NCI-H128 (cell line): ENCODE measurements at regions not wholly inside any gene's neighbourhood (a gene's known extent, or its start where the extent isn't known, plus 50 kb on each side); places are given as distances from the start of the nearest gene placed in this dataset.

Source experiments
- DNase-seq: peaks from one replicate; lab custom pipeline; 2025; ENCODE audit not compliant: unreplicated experiment; lab: John Stamatoyannopoulos, UW

DNA sequence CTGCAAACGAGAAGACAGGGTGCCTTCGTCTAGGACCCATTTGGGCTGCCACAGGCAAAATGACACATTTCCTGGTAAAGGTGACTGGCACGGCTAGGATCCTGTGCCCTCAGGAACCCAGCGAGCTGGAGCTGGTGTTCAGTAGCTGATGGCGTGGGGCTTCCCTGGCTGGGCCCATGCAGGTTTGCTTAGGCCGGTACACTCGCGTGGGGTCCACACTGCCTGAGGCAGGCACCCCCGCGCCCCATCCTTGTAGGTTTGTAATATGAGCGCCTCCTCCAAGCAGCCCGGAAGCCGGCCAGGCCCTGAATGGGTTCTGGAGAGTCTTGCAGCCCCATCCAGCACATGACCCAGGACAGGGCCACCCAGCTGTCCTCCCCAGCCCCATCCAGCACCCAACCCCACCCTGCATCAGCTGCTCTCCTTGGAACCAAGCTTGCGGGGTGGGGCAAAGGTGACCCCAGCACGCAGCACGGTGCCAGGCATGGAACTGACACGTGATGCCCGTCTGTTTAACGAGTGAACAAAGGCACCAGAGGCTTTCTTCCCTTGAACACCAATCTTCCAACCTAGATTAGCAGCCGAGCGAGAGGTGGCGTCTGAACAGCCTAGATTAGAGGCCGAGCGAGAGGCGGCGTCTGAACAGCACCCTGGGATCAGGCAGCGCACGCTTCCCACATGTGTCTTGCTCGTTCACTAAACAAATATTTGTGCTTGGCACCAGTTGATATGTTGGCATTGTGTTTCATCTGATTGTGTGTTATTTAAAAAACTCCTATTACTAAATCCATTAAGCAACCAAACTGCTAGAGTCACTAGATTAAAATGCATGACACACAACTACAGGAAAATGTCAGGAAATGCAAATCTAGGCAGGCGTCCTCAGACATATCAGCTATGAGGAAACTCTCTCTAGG, 112.1 kb downstream of the DLL1 start:
- no peak for DNase-seq

DNA sequence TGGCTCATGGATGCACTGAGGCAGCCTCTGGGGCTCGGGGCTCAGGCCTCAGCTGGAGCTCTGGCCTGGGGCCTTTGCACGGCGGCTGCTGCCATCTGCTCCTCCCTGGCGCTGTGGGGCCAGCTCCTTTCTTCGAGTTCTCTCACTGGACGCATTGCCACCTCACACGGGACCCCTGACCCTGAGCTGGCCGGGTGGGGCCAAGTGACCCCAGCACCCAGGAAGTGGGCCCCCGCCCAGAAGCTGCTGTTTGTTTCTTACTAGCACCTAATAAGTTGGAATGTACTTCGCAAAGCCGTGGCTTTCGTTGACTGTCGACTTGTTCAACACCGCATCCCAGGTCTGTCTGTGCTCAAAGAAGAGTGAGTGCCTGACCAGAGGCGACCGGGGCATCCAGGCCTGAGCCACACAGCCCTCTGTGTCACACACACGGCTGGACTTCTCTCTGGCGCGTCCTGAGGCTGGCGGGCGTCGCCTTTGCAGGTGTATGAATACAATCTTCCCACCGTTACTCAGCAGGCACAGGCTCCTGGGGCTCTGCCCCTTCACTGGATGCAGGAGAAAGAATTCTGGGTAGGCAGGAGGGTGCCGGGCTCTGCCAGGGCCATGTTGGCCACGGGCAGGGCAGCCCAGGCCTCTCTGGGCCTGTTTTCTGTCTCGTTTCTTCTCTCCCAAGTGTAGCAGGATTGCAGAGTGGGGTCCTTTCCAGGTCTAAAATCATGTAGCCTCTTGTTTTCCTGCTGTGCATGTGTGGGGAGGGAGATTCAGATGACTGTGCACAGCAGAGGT, 112.9 kb downstream of the DLL1 start:
- no peak for DNase-seq

DNA sequence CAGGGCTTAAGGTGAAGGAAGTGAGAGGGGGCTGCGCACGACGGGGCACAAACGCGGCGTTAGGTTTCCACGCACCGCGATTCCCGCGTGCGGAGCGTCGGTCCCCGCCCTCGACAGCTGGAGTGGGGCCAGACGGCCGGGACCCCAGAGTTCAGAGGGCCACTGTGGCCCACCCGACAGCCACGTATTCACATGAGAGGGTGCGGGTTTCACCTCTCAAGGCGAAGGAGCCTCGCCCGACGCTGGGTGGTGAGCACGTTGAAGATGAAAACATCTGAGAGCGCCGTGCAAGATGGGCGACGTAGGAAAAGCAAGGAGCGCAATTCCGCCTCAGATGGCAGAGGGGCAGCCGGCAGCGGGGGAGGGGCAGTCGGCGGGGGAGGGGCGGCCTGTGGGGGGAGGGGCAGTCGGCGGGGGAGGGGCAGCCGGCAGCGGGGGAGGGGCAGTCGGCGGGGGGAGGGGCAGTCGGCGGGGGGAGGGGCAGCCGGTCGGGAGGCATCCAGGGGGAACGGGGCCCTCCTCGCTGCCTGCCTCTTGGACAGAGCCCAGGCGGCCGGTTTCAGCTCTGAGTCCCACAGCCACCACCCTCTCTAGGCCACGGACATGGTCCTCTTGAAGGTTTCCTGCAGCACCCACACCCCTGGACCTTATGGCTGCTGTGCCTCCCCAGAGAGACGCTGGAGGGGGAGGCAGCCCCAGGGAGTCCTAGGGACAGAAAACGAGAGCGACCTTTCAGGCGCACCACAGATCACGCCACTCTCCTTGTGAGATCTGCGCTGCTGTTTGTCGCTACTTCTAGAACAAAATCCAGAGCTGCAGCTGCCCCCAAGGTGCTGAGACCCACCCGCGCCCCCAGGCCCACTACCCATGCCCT, 113.7 kb downstream of the DLL1 start:
- DNase-seq: no peak

DNA sequence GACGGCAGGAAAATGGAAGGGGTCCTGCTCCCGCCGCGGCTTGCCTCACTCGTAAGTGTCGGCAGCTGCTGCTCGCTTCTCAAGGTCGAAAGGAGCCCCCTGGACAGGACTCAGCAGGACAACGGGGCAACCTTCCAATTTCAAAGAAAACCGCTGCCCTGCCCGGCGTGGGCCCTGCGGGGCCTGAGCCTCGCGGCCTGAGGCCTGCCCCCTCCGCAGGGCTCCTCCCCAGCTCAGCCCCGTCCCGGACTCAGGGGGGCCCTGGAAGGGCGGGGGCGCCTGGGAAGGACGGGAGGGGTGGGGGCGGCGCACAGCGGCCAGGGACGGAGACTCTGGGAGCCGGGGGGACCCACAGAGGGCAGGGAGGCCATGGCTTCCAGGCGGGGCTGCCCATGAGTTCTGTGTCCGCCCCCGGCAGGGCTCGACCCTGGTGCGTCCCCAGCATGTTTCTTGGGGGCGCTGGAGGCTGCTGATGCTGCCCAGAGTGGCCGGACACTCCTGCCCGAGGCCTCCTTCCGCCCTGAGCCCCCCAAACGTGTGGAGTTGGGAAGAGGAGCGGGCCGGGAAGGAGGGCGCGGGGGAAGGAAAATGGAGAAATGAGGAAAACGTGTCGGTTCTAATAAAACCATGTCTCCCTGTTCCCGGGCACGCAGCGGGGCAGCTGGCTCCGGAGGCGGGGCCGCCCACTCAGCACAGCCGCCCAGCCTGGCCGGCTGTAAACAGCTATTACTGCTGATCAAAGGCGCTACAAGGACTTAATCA, 114.6 kb downstream of the DLL1 start:
- no peak for DNase-seq

DNA sequence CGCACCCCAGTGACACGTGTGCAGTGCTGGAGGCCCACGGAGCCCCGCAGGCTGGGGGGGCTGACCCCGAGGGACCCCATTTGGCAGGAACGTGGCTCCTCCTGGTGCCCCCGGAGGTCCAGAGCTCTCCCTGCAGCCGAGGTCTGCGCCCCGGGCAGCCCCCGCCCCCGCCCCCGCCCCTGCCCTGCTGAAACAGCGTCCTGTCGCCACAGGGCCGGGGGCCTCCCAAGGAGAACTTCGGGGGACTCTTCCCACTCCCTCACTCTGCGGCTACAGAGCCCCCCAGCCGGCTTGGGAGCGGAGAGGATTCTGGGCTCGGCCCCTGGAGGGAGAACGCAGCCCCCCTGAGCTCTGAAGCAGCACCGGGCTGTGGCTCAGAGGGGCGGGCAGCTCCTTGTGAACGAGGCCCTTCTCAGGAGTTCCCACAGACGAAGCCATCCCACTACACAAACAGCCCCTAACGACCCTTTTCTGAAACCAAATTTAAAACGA, 115.2 kb downstream of the DLL1 start:
- no peak for DNase-seq

DNA sequence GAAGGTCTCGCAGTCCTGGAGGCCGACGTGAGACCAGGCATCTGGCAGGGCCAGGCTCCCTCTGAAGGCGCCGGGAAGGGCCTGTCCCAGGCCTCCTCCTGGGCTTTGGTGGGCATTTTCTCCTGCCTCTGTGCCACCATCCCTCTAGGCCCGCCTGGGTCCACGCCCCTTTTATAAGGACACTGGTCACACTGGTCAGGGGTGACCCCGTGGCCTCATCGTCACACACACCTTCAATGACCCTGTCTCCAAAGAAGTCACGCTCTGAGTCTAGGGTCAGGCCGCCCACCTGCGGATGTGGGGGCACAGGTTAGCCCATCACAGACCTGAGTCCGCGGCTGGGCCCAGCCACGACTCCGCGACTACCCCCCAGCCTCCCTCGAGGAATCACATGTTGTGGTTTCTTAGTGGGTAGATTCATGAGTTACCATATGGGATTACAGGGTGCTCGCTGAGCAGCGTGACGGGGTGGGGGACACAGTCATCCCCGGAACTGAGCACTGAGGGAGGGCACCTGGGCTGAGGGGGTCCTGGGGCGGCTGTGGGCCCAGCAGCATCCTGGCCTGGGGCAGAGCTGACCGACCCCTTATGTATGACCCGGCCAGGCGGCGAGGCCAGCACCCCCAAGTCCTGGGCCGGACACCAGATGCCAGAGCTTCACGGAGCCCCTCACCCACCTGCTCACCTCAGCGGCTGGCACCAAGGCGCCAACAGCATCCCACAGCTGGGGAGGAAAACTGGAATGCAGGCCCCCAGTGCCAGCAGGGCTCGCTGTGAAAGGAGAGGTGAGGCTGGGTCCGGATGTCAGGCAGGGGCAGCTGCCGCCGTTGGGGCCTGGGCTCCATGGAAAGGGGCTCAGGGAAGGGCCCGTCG, 115.9 kb downstream of the DLL1 start:
- DNase-seq: no peak

DNA sequence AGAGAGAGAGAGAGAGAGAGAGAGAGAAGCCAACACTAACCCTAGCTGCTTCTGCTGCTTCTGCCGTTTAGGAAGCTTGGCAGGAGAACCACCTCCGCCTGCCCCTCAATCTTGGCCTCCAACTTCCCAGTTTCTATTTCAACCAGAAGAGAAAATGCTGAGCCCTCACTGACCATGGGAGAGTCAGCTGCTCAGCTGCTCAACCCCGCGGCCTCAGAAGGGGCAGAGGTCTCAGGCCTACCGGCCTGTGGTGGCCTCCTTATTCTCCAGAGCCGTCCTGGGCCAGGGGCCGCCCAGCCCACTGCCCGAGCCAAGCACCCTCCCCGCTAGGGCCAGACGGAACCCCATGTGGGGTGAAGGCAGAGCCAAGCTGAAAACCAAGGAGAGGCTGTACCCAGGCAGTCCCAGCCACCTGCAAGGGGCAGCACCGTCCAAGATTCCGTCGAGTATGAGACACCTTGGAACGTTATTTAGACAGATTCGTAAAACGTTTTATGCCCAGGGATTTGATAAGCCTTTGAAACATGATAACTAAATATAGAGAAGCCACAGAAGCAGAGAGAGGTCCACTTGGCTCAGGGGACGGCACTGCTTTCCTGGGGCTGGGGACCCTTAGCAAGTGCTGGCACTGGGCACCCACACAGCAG, 116.6 kb downstream of the DLL1 start:
- no peak for DNase-seq

DNA sequence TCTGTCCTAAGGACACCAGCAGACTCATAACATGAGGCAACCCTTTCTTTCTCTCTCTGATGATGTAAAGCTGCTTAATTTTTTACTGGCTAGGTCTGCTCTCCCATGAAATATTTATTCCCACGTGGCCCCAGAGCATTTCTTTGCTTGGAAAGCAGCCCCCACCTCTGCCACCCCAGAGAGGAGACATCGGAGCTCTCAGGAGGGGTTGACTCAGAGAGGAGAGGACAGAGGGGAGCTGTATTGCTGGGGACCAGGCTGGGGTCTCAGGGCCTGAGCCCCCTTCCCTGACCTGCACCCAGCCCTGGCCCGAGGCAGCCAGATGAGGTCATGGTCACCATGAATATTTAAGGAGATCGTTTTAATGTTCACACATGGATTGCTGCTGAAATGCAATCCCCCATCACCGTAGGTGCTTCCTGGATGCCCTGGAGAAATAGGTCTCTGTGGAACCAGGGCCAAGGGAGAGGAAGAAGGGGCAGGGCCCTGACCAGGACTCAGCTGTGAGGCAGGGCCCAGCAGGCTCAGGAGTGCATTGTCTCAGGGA, 117.5 kb downstream of the DLL1 start:
- no peak for DNase-seq

DNA sequence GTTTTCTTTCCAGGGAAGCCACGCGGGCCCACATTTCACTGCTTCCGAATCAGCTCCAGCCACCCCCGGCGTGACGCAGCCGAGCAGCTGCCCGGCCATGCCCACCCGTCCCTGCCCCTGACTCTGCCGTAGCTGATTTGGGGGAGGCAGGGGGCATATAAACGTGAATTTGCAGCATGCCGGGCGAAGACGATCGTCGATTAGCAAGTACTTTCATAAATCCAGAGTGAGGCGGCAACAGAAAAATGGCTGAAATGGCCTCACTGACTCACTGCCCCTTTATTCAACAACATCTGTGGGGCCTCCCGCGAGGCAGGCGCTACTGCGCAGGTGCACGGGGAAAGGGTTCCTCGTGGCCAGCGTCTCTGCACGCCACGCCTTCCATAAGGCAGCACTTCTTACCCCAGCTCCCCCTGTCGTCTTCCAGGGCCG, 118.0 kb downstream of the DLL1 start:
- DNase-seq: no peak

DNA sequence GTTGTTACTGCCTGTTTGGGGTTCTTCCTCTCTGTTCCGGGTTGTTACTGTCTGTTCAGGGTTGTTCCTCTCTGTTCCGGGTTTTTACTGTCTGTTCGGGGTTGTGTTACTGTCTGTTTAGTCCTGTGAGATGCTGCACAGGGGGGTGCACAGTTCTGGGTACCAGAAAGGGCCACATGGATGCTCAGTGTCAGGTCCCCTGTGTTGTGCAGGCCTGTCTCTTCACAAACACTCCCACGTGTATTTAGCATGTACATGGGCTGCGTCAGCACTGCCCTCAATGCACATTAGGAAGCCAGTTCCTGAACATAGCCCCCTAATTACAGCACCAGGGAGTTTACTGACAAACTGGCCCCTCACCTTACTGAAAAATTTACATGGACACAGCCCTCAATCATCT, 118.5 kb downstream of the DLL1 start:
- no peak for DNase-seq

DNA sequence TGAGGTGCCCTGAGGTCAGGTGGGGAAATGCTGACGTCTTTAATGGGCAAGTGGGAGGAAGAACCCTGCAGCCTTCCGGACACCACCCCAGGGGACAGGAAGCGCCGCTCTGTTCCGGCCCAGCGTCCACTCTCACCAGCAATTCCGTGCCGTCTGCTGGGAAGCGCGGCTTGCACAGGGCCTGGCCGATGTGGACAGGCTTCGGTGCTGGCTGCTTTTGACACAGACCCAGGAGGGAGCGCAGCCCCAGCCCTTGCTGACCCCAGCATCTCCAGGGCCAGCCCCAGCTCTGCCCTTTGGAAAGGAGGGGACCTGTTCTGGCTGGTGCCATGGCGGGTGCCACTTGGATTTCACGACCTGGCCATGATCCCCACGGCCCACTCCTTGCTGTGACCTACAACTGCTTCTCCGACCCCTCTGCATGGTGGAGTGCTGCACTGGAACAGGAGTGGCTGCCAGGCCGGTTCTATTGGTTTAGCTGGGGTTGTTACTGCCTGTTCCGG, 123.2 kb downstream of the DLL1 start:
- no peak for DNase-seq

DNA sequence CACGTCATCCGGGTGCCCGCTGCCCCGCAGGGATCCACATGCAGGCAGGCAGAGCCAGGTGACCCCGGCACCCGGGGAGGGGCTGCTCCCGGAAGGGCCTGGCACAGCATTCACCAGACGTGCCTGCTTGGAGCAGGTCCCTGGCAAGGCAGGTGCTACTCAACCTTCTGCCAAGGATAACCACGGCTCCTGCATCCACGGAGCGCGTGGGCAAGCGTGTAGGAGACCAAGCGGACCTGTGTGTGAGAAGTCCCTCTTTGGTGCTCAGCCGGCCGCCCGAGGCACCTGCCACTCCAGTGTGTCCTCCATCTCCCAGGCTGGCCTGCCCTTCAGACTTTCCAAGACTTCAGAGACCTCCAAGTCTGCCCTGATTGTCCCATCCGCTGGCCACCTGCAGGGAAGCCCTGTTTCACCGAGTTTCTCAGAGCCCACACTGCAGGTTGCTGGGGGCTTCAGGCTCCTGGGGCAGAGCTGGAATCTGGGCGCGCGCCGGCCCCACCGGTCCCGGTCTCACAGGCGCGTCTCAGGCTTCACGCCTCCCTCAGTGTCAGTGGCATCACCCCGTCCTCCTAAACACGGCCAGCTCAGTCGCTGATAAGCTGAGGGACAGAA, 124.3 kb downstream of the DLL1 start:
- DNase-seq: no peak

DNA sequence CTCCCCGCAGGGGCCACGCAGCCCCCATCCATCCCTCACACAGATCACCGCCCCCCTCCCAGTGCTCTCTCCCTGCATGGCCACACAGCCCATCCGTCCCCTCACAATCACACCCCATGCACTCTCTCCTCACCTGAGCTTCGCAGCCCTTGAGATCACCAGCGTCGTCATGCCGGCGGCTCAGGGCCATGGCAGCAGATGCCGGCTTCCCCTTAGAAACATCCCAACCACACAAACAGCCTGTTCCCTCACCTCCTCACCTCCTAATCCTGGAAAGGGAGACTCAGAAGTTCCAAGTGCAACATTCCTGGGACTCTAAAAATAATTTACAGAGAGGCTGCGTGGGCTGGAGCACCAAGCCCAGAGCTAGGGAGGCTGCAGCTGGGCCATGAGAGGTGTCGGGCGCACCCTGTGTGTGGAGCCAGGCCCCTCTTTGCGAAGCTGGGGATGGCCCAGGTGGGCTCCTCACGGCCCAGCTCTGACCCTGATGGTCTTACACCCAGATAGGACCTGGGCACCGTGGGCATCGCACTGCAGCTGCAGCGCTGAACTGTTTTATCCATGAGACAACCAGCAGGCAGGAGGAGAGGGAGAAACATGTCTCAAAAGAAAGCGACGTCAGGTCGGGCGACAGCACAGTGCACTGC, 125.3 kb downstream of the DLL1 start:
- no peak for DNase-seq

DNA sequence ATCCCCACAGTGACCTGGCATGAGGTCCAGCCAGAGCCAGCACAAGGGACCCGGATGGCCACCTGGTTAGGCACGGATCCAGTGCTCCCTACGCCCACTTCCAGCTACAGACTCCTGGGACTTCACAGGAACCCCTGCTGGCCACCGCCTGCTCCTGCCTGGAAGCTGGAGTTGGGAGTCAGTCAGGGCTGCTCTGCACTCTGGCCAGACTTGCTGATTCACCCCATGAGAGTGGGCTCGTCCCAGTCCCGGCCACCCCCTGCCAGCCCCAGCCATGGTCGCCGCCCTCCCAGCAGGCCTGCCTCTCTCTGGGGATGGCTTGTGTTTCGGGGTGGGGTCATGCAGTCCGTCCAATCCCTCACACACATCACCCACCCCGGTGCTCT, 125.8 kb downstream of the DLL1 start:
- no peak for DNase-seq

DNA sequence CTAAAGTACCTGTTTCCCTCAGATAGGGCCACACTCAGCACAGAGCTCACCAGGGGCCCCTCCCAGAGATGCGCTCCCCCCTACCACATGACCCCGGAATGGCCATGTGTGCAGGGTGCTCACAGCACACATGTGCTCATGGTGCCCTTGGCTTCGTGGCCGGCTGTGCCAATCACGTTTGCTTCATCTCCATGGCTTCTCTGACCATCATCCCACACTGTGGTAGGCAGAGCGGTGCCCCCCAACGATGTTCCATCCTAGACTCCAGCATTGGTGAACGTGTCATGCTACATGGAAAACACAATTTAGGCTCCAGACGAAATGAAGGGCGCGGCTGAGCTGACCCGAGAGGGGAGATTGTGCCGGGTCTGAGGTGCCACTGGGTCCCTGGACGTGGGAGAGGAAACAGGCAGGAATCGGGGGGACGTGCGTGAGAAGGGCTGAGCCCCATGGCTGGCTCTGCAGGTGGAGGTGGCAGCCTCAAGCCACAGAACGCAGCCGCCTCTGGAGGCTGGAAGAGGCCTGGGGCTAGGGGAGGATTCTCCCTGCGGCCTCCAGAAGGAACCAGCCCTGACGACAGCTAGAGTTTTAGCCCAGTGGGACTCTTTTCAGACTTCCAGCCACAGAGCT, 126.5 kb downstream of the DLL1 start:
- no peak for DNase-seq

DNA sequence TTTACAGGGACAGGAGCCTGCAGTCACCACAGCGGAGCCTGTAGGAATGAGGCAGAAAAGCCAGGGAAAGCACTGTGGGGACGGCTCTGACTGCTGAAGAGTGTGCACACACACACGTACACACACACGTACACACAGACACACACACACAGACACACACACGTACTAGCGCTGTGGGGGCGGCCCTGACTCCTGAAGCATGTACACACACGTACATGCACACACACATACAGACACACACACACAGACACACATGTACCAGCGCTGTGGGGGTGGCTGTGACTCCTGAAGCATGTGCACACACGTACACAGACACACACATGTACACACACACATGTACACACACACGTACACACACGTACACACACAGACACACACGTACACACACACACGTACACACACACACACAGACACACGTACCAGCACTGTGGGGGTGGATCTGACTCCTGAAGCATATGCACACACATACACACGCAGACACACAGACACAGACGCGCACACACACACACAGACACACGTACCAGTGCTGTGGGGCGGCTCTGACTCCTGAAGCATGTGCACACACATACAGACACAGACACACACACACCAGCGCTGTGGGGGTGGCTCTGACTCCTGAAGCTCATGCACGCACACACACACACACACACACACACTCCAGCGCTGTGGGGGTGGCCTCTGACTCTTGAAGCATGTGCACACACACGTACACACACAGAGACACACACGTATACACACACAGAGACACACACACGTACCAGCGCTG, 127.3 kb downstream of the DLL1 start:
- DNase-seq: no peak
